ENCODE measurements at regions not wholly inside any gene's neighbourhood (a gene's known extent, or its start where the extent isn't known, plus 50 kb on each side); places are given as distances from the start of the nearest gene placed in this dataset.

DNA sequence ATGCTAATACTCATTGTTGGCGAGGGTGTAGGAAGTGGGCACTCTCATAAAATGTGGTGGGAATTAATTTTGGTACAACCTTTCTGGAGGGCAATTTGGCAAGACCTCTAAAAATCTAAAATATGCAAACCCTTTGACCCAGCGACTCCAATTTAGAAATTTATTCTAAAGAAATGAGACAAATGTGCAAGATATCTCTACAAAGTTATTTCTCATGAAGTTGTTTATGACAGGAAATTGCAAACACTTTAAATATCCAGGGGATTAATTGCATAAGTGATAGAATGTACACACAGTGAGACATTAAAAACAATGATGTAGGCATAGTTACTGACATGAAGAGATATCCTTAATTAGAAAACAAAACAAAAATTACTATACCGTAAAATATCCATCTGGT lies 246.3 kb upstream of the MAP3K1 start (continued):
- TF ChIP-seq FOXA1 (IDR thresholded peaks at IDR 0.05) (no peak), FOXA1 (CRISPR knock-in tag; IDR thresholded peaks at IDR 0.05) (no peak), HMG20A (CRISPR knock-in tag; IDR thresholded peaks at IDR 0.05; ENCODE audit: borderline replicate concordance) (no peak), TARDBP (CRISPR knock-in tag; IDR thresholded peaks at IDR 0.05) (no peak), SMAD1 (CRISPR knock-in tag; IDR thresholded peaks at IDR 0.05; ENCODE audit: borderline replicate concordance, low read depth) (no peak), MAX (IDR thresholded peaks at IDR 0.05) (no peak), MTA3 (CRISPR knock-in tag; IDR thresholded peaks at IDR 0.05) (no peak), ZNF530 (CRISPR knock-in tag; IDR thresholded peaks at IDR 0.05; ENCODE audit: low read depth) (no peak), ZBTB42 (CRISPR knock-in tag; IDR thresholded peaks at IDR 0.05) (no peak), ZFP91 (CRISPR knock-in tag; IDR thresholded peaks at IDR 0.05; ENCODE audit: borderline replicate concordance) (no peak), THAP7 (CRISPR knock-in tag; IDR thresholded peaks at IDR 0.05) (no peak), ZNF569 (CRISPR knock-in tag; IDR thresholded peaks at IDR 0.05; ENCODE audit: borderline replicate concordance) (no peak), TAF1 (CRISPR knock-in tag; IDR thresholded peaks at IDR 0.05) (no peak), ZNF547 (CRISPR knock-in tag; IDR thresholded peaks at IDR 0.05) (no peak)
- TF ChIP-seq, protein P1, sequence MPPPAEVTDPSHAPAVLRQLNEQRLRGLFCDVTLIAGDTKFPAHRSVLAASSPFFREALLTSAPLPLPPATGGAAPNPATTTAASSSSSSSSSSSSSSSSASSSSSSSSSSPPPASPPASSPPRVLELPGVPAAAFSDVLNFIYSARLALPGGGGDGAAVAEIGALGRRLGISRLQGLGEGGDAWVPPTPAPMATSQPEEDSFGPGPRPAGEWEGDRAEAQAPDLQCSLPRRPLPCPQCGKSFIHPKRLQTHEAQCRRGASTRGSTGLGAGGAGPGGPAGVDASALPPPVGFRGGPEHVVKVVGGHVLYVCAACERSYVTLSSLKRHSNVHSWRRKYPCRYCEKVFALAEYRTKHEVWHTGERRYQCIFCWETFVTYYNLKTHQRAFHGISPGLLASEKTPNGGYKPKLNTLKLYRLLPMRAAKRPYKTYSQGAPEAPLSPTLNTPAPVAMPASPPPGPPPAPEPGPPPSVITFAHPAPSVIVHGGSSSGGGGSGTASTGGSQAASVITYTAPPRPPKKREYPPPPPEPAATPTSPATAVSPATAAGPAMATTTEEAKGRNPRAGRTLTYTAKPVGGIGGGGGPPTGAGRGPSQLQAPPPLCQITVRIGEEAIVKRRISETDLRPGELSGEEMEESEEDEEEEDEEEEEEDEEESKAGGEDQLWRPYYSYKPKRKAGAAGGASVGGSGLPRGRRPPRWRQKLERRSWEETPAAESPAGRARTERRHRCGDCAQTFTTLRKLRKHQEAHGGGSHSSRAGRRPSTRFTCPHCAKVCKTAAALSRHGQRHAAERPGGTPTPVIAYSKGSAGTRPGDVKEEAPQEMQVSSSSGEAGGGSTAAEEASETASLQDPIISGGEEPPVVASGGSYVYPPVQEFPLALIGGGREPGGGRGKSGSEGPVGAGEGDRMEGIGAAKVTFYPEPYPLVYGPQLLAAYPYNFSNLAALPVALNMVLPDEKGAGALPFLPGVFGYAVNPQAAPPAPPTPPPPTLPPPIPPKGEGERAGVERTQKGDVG (CRISPR knock-in tag; IDR thresholded peaks at IDR 0.05; ENCODE audit: borderline replicate concordance): no peak

All from HepG2 (cell line).